ENCODE measurements at regions not wholly inside any gene's neighbourhood (a gene's known extent, or its start where the extent isn't known, plus 50 kb on each side); places are given as distances from the start of the nearest gene placed in this dataset.

- Histone ChIP-seq H3K79me2 (ENCODE audit: control insufficient read depth, insufficient read depth, low read length) (no peaks in the 10 kb centered on the region), H3K4me2 (ENCODE audit: control insufficient read depth, extremely low read depth, insufficient read depth, low read depth, low read length) (no peak overlapping the region), H3K9ac (ENCODE audit: control insufficient read depth, extremely low read depth, insufficient read depth, low read length) (no peak overlapping the region), H3K4me1 (ENCODE audit: control insufficient read depth, extremely low read depth, insufficient read depth, low read length) (no peaks in the 10 kb centered on the region), H3K4me3 (ENCODE audit: control insufficient read depth in 2 of 3, extremely low read depth in 1 of 3, insufficient read depth in 2 of 3, low read depth in 1 of 3, low read length in 3 of 3) (no peak overlapping the region), H3K9me1 (ENCODE audit: control insufficient read depth, extremely low read depth, insufficient read depth, low read length) (no peaks in the 10 kb centered on the region), H3K36me3 (ENCODE audit: control insufficient read depth in 2 of 2, extremely low read depth in 1 of 2, insufficient read depth in 2 of 2, low read length in 2 of 2) (no peaks in the 10 kb centered on the region), H3K27me3 (ENCODE audit: control insufficient read depth, extremely low read depth, insufficient read depth, low read length) (no peaks in the 10 kb centered on the region), H3K27ac (ENCODE audit: control insufficient read depth, insufficient read depth, low read length) (no peak overlapping the region), H2AFZ (ENCODE audit: control insufficient read depth, low read length) (no peak overlapping the region), H4K20me1 (ENCODE audit: control insufficient read depth, extremely low read depth, insufficient read depth, low read length) (no peaks in the 10 kb centered on the region), H3K9me3 (ENCODE audit: control insufficient read depth, low read depth, low read length) (no peaks in the 10 kb centered on the region)
- FAIRE-seq (no peak), DNase-seq (ENCODE audit: low read depth, low spot score) (no peak)
- dilution Hi-C loops (cut with MboI; ENCODE audit: extremely low pct_ligation_motif_present, low sequenced_read_pairs): no loop called here
- no peak for TF ChIP-seq EZH2 (IDR thresholded peaks at IDR 0.05; ENCODE audit: low read length)
- TF ChIP-seq, protein P1, sequence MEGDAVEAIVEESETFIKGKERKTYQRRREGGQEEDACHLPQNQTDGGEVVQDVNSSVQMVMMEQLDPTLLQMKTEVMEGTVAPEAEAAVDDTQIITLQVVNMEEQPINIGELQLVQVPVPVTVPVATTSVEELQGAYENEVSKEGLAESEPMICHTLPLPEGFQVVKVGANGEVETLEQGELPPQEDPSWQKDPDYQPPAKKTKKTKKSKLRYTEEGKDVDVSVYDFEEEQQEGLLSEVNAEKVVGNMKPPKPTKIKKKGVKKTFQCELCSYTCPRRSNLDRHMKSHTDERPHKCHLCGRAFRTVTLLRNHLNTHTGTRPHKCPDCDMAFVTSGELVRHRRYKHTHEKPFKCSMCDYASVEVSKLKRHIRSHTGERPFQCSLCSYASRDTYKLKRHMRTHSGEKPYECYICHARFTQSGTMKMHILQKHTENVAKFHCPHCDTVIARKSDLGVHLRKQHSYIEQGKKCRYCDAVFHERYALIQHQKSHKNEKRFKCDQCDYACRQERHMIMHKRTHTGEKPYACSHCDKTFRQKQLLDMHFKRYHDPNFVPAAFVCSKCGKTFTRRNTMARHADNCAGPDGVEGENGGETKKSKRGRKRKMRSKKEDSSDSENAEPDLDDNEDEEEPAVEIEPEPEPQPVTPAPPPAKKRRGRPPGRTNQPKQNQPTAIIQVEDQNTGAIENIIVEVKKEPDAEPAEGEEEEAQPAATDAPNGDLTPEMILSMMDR (optimal IDR thresholded peaks at IDR 0.05 in 1 of 3, IDR thresholded peaks at IDR 0.05 in 1 of 3, conservative IDR thresholded peaks at IDR 0.05 in 1 of 3; ENCODE audit: extremely low read depth in 1 of 3, insufficient read depth in 2 of 3, low read length in 3 of 3): no peak
These were observed 87.5 kb upstream of the ZFP42 start for GRCh38 chr4:187908079-187908561.

- H3K27ac ChIP-seq (ENCODE audit: control insufficient read depth, insufficient read depth, low read length): no peak overlapping the region
- H4K20me1 ChIP-seq (ENCODE audit: control insufficient read depth, extremely low read depth, insufficient read depth, low read length): no peaks in the 10 kb centered on the region
- H3K36me3 ChIP-seq (ENCODE audit: control insufficient read depth in 2 of 2, extremely low read depth in 1 of 2, insufficient read depth in 2 of 2, low read length in 2 of 2): no peaks in the 10 kb centered on the region
- no peak for DNase-seq (ENCODE audit: low read depth, low spot score)
- dilution Hi-C loops (cut with MboI; ENCODE audit: extremely low pct_ligation_motif_present, low sequenced_read_pairs): no loop called here
- H3K4me1 ChIP-seq (ENCODE audit: control insufficient read depth, extremely low read depth, insufficient read depth, low read length): no peaks in the 10 kb centered on the region
- no peaks in the 10 kb centered on the region for H3K9me3 ChIP-seq (ENCODE audit: control insufficient read depth, low read depth, low read length)
- TF ChIP-seq, protein P1 (optimal IDR thresholded peaks at IDR 0.05 in 1 of 3, IDR thresholded peaks at IDR 0.05 in 1 of 3, conservative IDR thresholded peaks at IDR 0.05 in 1 of 3; ENCODE audit: extremely low read depth in 1 of 3, insufficient read depth in 2 of 3, low read length in 3 of 3): no peak
- no peak for TF ChIP-seq EZH2 (IDR thresholded peaks at IDR 0.05; ENCODE audit: low read length)
- no peaks in the 10 kb centered on the region for H3K79me2 ChIP-seq (ENCODE audit: control insufficient read depth, insufficient read depth, low read length)
- H2AFZ ChIP-seq (ENCODE audit: control insufficient read depth, low read length): no peak overlapping the region
- no peaks in the 10 kb centered on the region for H3K9me1 ChIP-seq (ENCODE audit: control insufficient read depth, extremely low read depth, insufficient read depth, low read length)
- no peaks in the 10 kb centered on the region for H3K27me3 ChIP-seq (ENCODE audit: control insufficient read depth, extremely low read depth, insufficient read depth, low read length)
- no peak overlapping the region for H3K4me2 ChIP-seq (ENCODE audit: control insufficient read depth, extremely low read depth, insufficient read depth, low read depth, low read length)
- H3K4me3 ChIP-seq (ENCODE audit: control insufficient read depth in 2 of 3, extremely low read depth in 1 of 3, insufficient read depth in 2 of 3, low read depth in 1 of 3, low read length in 3 of 3): no peak overlapping the region
- FAIRE-seq: no peak
- H3K9ac ChIP-seq (ENCODE audit: control insufficient read depth, extremely low read depth, insufficient read depth, low read length): no peak overlapping the region
These were observed 86.8 kb upstream of the ZFP42 start for GRCh38 chr4:187908731-187909130.
